Myocyte (in vitro differentiated cells): ENCODE measurements at regions not wholly inside any gene's neighbourhood (a gene's known extent, or its start where the extent isn't known, plus 50 kb on each side); places are given as distances from the start of the nearest gene placed in this dataset.
"Not testable (repeated sequence)": the region's sequence is repeated elsewhere in the genome, so short reads cannot be mapped to it uniquely, and the experiment has no call there.

ENCODE experiments used
- DNase-seq: peaks from one replicate; pipeline ENCODE4 v3.0.0-alpha.2; 2012; ENCODE audit warnings: low read depth

DNA sequence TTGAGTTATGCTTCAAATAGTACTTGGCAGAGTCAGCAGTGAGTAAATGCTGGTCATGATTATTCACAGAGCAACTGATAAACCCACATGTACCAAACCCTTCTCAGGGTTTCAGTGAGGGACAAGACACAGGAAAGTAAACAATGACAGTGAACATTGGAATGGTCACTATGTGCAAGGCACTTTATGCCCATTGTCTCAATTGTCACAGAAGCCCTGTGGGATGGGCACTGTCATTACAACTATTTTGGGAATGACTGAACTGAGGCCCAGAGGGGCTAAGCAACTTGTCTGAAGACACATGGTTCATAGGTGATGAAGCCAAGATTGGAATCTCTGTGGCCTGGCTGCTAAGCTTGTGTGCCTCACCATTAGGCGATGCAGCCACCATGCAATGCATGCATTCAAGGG lies 238.5 kb downstream of the RBM19 start:
- DNase-seq: peak; percentile 69

DNA sequence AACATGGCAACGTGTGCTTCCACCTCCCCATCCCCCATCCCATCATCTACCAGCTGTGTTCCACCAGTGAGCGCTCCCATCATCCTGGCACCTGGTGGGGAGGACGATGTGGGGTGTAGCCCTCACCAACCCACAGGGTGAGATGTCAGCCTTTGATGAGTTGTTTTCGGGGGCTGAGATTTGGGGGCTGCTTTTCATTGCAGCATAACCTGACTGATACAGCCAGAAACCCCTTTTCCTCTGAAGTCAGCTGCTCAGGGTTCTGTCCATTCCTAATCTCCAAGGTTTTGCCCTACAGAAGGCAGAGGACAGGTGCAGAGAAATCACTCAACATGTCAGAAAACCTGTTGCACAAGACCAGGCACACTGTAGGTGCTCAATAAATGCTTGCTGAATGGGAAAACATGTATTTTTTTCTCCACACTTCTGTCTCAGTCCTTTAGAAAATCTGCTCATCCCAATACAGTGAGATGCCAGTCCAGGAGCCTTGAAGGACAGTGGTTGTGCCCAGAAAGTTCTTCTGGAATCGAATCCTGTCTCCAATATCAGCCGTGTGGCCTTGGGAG lies 239.8 kb downstream of the RBM19 start:
- no peak for DNase-seq

- DNase-seq: no peak
Observed at GRCh38 chr12:113725557-113725876, 240.6 kb downstream of the RBM19 start.

- DNase-seq: no peak
Observed at GRCh38 chr12:113724794-113725556, 241.2 kb downstream of the RBM19 start.

- no peak for DNase-seq
Observed at GRCh38 chr12:113723631-113724030, 242.5 kb downstream of the RBM19 start.

- DNase-seq: no peak
Observed at GRCh38 chr12:113722747-113723146, 243.4 kb downstream of the RBM19 start.

DNA sequence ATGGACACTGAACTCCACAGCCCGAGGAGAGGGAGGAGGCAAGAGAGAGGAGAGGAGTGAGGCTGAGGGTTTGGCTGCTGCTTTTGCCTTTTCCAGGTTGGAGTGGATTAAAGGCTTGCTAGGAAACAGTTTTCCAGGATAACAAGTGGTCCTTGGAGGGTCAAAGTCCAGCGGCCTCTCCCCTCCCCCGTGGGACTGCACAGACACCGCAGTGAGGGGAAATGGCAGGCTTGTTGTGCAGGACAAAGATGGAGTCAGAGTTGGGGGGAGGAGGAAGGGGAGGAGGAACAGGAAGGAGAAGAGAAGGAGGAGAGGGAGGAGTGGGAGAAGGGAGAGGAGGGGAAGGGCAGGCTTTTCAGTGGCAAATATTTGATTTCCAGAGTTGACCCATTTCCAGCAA lies 245.5 kb downstream of the RBM19 start:
- DNase-seq: no peak

- DNase-seq: no peak
Observed at GRCh38 chr12:113719911-113720591, 246.1 kb downstream of the RBM19 start.

GRCh38 chr12:113713156-113713555 lies 241.5 kb upstream of the LHX5 start:
- no peak for DNase-seq

GRCh38 chr12:113712481-113712880 lies 240.8 kb upstream of the LHX5 start:
- DNase-seq: no peak

DNA sequence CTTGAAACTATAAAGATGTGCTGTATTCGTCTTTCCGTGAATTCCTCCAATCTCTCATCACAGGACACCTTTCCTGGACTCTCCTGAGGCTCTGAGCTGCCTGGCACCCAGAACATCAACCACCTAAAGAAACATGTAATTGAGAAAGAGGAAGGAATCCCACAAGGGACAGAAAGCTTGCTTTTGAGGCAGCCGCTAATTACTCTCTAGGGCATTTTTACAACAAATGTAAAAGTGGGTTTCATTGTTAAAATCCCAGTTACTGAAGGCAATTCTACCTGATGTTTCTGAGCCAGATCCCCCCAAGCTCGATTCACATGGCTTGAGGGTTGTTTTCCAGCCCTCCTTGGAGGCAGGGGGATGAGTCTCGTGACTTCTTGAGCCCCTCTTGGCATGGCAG lies 238.5 kb upstream of the LHX5 start:
- no peak for DNase-seq

GRCh38 chr12:113709456-113709855 lies 237.8 kb upstream of the LHX5 start:
- DNase-seq: no peak

DNA sequence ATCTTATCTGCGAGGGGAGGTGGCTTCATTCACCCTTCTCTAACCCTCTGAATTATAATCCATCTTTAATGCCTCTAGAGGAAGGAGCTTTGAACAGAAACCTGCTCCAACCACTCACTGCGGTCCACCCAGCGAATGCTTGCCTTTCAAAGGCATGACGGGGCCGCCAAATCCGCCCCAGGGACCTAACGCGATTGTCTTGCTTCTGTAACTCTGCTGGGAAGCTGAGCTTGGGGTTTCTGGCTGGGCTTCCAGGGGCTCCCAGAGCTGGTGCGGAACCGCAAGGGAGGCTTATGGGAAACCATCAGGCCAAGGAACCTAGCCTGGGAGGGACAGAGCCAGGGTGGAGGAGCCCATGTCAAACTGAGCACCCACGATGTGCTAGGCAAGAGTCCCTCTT lies 231.2 kb upstream of the LHX5 start:
- DNase-seq: no peak

DNA sequence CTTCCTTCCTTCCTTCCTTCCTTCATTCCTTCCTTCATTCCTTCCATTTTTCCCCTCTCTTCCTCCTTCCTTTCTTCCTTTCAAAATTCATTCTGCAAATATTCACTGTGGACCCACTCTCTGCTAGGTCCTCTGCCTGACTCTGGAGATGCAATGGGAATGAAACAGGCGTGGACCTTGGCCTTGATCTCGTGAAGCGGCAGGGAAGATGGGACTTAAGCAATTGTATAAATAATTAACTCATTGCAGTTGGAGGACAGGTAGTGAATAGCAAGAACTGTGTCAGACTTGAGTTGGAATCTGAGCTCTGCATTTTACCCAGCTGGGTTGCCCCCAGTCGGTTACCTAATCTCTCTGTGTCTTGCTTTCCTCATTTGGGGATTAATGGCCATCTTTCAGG lies 230.6 kb upstream of the LHX5 start:
- DNase-seq: no peak

GRCh38 chr12:113700943-113701342 lies 229.3 kb upstream of the LHX5 start:
- peak; percentile 10 for DNase-seq

DNA sequence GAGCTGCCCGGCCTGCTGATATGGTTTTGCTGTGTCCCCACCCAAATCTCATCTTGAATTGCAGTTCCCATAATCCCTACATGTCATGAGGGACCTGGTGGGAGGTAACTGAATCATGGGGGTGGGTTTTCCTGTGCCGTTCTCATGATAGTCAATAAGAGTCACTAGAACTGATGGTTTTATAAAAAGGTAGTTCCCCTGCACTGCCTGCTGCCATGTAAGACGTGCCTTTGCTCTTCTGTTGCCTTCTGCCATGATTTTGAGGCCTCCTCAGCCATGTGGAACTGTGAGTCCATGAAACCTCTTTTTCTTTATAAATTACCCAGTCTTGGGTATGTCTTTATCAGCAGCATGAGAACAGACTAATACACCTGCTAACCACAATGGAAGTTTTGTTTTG lies 228.3 kb upstream of the LHX5 start:
- DNase-seq: not testable (repeated sequence)

DNA sequence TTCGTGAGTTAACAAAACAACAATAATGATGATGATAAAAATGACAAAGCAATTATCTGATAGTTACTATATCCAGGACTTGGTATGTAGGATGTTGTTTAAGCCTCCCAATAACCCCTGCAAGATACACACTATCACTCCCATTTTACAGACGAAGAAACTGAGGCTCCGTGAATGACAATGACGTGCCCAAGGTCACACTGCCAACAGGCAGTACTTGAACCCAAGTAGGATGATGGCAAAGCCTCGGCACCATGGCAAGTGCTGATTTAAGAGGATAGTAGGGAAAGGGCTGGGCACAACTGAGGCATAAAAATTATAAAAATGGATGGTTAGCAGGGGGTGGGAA lies 226.8 kb upstream of the LHX5 start:
- no peak for DNase-seq

GRCh38 chr12:113697651-113698509 lies 226.2 kb upstream of the LHX5 start:
- DNase-seq: no peak

DNA sequence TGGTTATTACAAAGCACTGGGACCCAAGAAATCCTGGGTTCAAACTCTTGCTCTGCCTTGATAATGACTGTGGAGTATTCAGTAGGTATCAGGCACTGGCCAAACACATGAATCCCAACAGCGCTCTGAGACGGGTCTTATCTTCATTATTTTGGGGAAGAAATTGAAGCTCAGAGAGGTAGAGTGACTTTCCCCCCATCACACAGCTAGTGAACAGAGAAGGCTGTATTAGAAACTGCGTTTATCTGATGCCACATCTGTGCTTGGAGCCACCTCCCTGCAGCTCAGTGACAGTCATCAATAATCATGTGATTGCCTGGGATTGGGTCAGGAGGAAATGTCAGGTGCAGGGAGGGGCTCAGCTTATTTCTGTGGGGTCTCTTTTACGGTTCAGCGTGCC lies 225.4 kb upstream of the LHX5 start:
- DNase-seq: no peak

- no peak for DNase-seq
Observed at GRCh38 chr12:113693693-113694092, 222.0 kb upstream of the LHX5 start.

GRCh38 chr12:113689047-113689610 lies 217.5 kb upstream of the LHX5 start:
- no peak for DNase-seq

DNA sequence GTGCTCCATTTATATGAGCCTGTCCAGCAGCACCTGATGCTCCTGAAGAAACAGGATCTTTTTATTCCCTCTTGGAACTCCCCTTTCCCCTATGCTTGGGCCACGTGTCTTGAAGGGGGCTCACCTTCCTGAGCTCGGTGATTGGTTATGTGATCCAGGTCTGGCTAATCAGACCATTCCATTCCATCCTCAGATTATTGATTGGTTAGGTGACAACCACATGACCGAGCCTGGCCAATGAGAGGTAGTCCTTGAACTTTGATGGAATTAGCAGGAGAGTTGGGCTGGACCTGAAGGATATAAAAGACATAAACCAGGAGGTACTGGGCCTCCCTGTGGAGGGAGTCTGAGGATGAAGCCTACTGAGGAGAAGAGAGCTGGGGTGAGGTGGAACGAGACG lies 216.6 kb upstream of the LHX5 start:
- DNase-seq: no peak
